IMR-90 (cell line): ENCODE measurements at regions not wholly inside any gene's neighbourhood (a gene's known extent, or its start where the extent isn't known, plus 50 kb on each side); places are given as distances from the start of the nearest gene placed in this dataset.

Source experiments
- ATAC-seq: fragments of 200-7000 bp; cut with Tn5 transposase; 2 replicates; pipeline ENCODE4 v1.9.1; 2020; ENCODE audit warnings: low read depth, mild to moderate bottlenecking, moderate library complexity
- BruUV-seq: library from RNA; stranded (reverse); fragments of 400-500 nt; replicated peaks from 2 replicates; lab custom pipeline; 2021; lab: Mats Ljungman, UMichigan
- CTCF ChIA-PET: fragments of 300-600 bp; formaldehyde crosslinking; extraction: SDS; loops from one replicate; lab custom pipeline; 2021; ENCODE audit warnings: antibody characterized with exemption; lab: Yijun Ruan, JAX
- POLR2A ChIA-PET: fragments of 300-600 bp; sonication (Branson Sonifier 250); formaldehyde crosslinking; loops from one replicate; lab custom pipeline; 2022; ENCODE audit warnings: antibody characterized with exemption; ENCODE audit not compliant: unreplicated experiment; lab: Charles Lee
- DNase-seq: peaks from one replicate; pipeline ENCODE4 v3.0.0; 2013
- H2AFZ ChIP-seq: replicated peaks from 2 replicates; pipeline ENCODE3; 2013; ENCODE audit warnings: low read length, mild to moderate bottlenecking; ENCODE audit not compliant: poor library complexity
- H2AK5ac ChIP-seq: 2 replicates; pipeline ENCODE4 v1.6.1; 2013; ENCODE audit warnings: low read depth, low read length, inconsistent platforms
- H2AK9ac ChIP-seq: replicated peaks from 2 replicates; pipeline ENCODE3; 2013; ENCODE audit warnings: mild to moderate bottlenecking, low read depth, low read length, moderate library complexity; ENCODE audit not compliant: poor library complexity
- H2BK120ac ChIP-seq: 2 replicates; pipeline ENCODE4 v1.6.1; 2013; ENCODE audit warnings: low read depth, low read length, inconsistent platforms
- H2BK15ac ChIP-seq: 3 replicates; pipeline ENCODE4 v1.6.1; 2013; ENCODE audit warnings: low read depth, low read length, inconsistent platforms
- H2BK20ac ChIP-seq: 2 replicates; pipeline ENCODE4 v1.6.1; 2013; ENCODE audit warnings: low read depth, mild to moderate bottlenecking, inconsistent platforms, low read length, moderate library complexity
- H2BK5ac ChIP-seq: 2 replicates; pipeline ENCODE4 v1.6.1; 2013; ENCODE audit warnings: mild to moderate bottlenecking, low read depth, low read length, inconsistent platforms; ENCODE audit not compliant: poor library complexity, severe bottlenecking
- H3K14ac ChIP-seq: replicated peaks from 2 replicates; pipeline ENCODE4 v1.6.1; 2013; ENCODE audit warnings: low read depth, low read length, inconsistent platforms
- H3K18ac ChIP-seq: 2 replicates; pipeline ENCODE4 v1.6.1; 2013; ENCODE audit warnings: low read depth, low read length, control low read depth
- H3K23ac ChIP-seq: 2 replicates; pipeline ENCODE4 v1.6.1; 2013; ENCODE audit warnings: low read depth, low read length, inconsistent platforms
- H3K27ac ChIP-seq: 2 replicates; pipeline ENCODE4 v1.5.1; 2013; ENCODE audit warnings: mild to moderate bottlenecking, control low read depth, low read length; ENCODE audit not compliant: insufficient read depth
- H3K27me3 ChIP-seq: 2 replicates; pipeline ENCODE4 v1.6.1; 2013; ENCODE audit warnings: low read length; ENCODE audit not compliant: control insufficient read depth, insufficient read depth
- H3K36me3 ChIP-seq: 2 replicates; pipeline ENCODE4 v1.6.1; 2013; ENCODE audit warnings: low read length, mixed read lengths; ENCODE audit not compliant: control insufficient read depth, insufficient read depth
- H3K4ac ChIP-seq: 2 replicates; pipeline ENCODE4 v1.6.1; 2013; ENCODE audit warnings: low read depth, low read length, inconsistent platforms
- H3K4me1 ChIP-seq: 2 replicates; pipeline ENCODE4 v1.6.1; 2013; ENCODE audit warnings: low read length, mixed read lengths; ENCODE audit not compliant: control insufficient read depth, insufficient read depth
- H3K4me2 ChIP-seq: 2 replicates; pipeline ENCODE4 v1.6.1; 2013; ENCODE audit warnings: low read depth, mild to moderate bottlenecking, control low read depth, low read length, moderate library complexity
- H3K4me3 ChIP-seq: 2 replicates; pipeline ENCODE4 v1.5.1; 2013; ENCODE audit warnings: low read depth, mild to moderate bottlenecking, control low read depth, low read length, moderate library complexity; ENCODE audit not compliant: insufficient read depth
- H3K56ac ChIP-seq: 2 replicates; pipeline ENCODE4 v1.6.1; 2013; ENCODE audit warnings: low read length, inconsistent platforms; ENCODE audit not compliant: insufficient read depth; ENCODE audit errors: extremely low read depth
- H3K79me1 ChIP-seq, 2 experiments: 2 replicates each; pipeline ENCODE4 v1.6.1; 2013; ENCODE audit warnings: low read length in 2 of 2, inconsistent platforms in 1 of 2, low read depth in 1 of 2
- H3K9ac ChIP-seq: 2 replicates; pipeline ENCODE4 v1.6.1; 2013; ENCODE audit warnings: low read depth, low read length, control low read depth
- H3K9me1 ChIP-seq: 2 replicates; pipeline ENCODE4 v1.6.1; 2013; ENCODE audit warnings: low read length, inconsistent platforms; ENCODE audit not compliant: insufficient read depth
- H3K9me3 ChIP-seq: 2 replicates; pipeline ENCODE4 v1.6.1; 2013; ENCODE audit warnings: low read length; ENCODE audit not compliant: control insufficient read depth, insufficient read depth
- H4K20me1 ChIP-seq: 2 replicates; pipeline ENCODE4 v1.6.1; 2013; ENCODE audit warnings: low read length, inconsistent platforms; ENCODE audit not compliant: insufficient read depth
- H4K5ac ChIP-seq: 2 replicates; pipeline ENCODE4 v1.6.1; 2013; ENCODE audit warnings: mild to moderate bottlenecking, low read depth, low read length, control low read depth
- H4K8ac ChIP-seq, 2 experiments: 2 replicates each; pipeline ENCODE4 v1.6.1; 2013; ENCODE audit warnings: low read depth in 2 of 2, low read length in 2 of 2, control low read depth in 1 of 2, inconsistent platforms in 1 of 2
- H4K91ac ChIP-seq: 2 replicates; pipeline ENCODE4 v1.6.1; 2013; ENCODE audit warnings: low read depth, low read length, inconsistent platforms; ENCODE audit not compliant: insufficient read depth
- BHLHE40 ChIP-seq: fragments of 150-350 bp; IDR thresholded peaks from 2 replicates; pipeline ENCODE4 v1.6.1; 2016; ENCODE audit warnings: mild to moderate bottlenecking, low read depth, low read length
- CEBPB ChIP-seq: IDR thresholded peaks from 2 replicates; pipeline ENCODE4 v1.6.1; 2012; ENCODE audit warnings: low read depth, low read length, improper control_type of control experiment
- CHD1 ChIP-seq: IDR thresholded peaks from 2 replicates; pipeline ENCODE4 v1.6.1; 2012; ENCODE audit warnings: low read depth, low read length, improper control_type of control experiment
- CTCF ChIP-seq: conservative IDR thresholded peaks from 2 replicates; pipeline ENCODE4 v1.5.1; 2012; ENCODE audit warnings: mild to moderate bottlenecking, low read depth, low read length, improper control_type of control experiment
- ELK1 ChIP-seq: fragments of 150-350 bp; IDR thresholded peaks from 2 replicates; pipeline ENCODE4 v1.6.1; 2016; ENCODE audit warnings: low read depth, mild to moderate bottlenecking, low read length, moderate library complexity, borderline replicate concordance
- FOS ChIP-seq: fragments of 150-350 bp; IDR thresholded peaks from 2 replicates; pipeline ENCODE4 v1.6.1; 2016; ENCODE audit warnings: low read depth, low read length
- MAFK ChIP-seq: IDR thresholded peaks from 2 replicates; pipeline ENCODE4 v1.6.1; 2012; ENCODE audit warnings: low read depth, low read length, improper control_type of control experiment
- MAZ ChIP-seq: IDR thresholded peaks from 2 replicates; pipeline ENCODE4 v1.6.1; 2012; ENCODE audit warnings: low read depth, mild to moderate bottlenecking, low read length, improper control_type of control experiment, moderate library complexity, borderline replicate concordance
- MXI1 ChIP-seq: IDR thresholded peaks from 2 replicates; pipeline ENCODE4 v1.6.1; 2012; ENCODE audit warnings: low read depth, mild to moderate bottlenecking, low read length, moderate library complexity, borderline replicate concordance
- NFE2L2 ChIP-seq: fragments of 150-350 bp; IDR thresholded peaks from 2 replicates; pipeline ENCODE4 v1.6.1; 2016; ENCODE audit warnings: low read depth, mild to moderate bottlenecking, low read length
- POLR2A ChIP-seq: IDR thresholded peaks from 2 replicates; pipeline ENCODE4 v1.6.1; 2012; ENCODE audit warnings: mild to moderate bottlenecking, low read depth, low read length
- RAD21 ChIP-seq: IDR thresholded peaks from 2 replicates; pipeline ENCODE4 v1.6.1; 2012; ENCODE audit warnings: low read length, improper control_type of control experiment
- RCOR1 ChIP-seq: IDR thresholded peaks from 2 replicates; pipeline ENCODE4 v1.6.1; 2012; ENCODE audit warnings: mild to moderate bottlenecking, low read length, improper control_type of control experiment; ENCODE audit not compliant: insufficient replicate concordance
- RFX5 ChIP-seq: IDR thresholded peaks from 2 replicates; pipeline ENCODE4 v1.8.0; 2012; ENCODE audit warnings: low read depth, mild to moderate bottlenecking, low read length, moderate library complexity
- SMC3 ChIP-seq: fragments of 150-350 bp; IDR thresholded peaks from 2 replicates; pipeline ENCODE4 v1.6.1; 2016; ENCODE audit warnings: low read depth, mild to moderate bottlenecking, antibody characterized with exemption, low read length, moderate library complexity
- USF2 ChIP-seq: fragments of 150-350 bp; IDR thresholded peaks from 2 replicates; pipeline ENCODE4 v1.6.1; 2017; ENCODE audit warnings: mild to moderate bottlenecking, antibody characterized with exemption, low read length, low read depth
- WGBS, 2 experiments: methylation state at CpG; one replicate each; pipeline versions ENCODE4 v1.1.5 to v1.1.7; 2013; ENCODE audit warnings: missing lambda C conversion rate in 2 of 2; ENCODE audit not compliant: insufficient read length in 1 of 2; ENCODE audit errors: extremely low coverage in 2 of 2; 5-methylcytosine and 5-hydroxymethylcytosine counted together
- dilution Hi-C: fragments of 300-500 bp; cut with HindIII; formaldehyde crosslinking; loops from one replicate; pipeline ENCODE4 v1.14.3; 2018; ENCODE audit warnings: low sequenced_read_pairs; ENCODE audit not compliant: unreplicated experiment
- in situ Hi-C: fragments of 300-500 bp; cut with MboI; formaldehyde crosslinking; loops from 3 replicates; pipeline ENCODE4 v1.14.3; 2019; ENCODE audit warnings: low sequenced_read_pairs, inconsistent platforms, mixed read lengths
- intact Hi-C: fragments of 100-400 bp; cut with micrococcal nuclease; formaldehyde crosslinking; loops from 2 replicates; pipeline ENCODE4 v1.10.0; 2022

DNA sequence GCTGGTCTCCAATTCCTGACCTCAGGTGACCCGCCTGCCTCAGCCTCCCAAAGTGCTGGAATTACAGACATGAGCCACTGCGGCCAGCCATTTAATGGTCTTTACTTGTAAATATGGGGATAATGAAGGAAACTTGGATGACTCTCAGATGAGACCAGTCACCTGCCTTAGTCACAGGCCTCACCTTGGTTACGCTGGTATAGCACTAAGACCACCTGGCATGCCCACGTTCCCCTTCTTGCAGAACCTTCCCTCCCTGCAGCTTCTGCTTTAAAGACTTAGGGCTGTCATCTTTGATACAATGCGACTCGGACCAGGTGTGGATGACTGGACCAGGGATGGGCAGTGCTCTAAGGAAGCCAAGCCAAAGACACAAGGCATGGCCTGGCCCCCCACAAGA, 629.9 kb downstream of the CCDC171 start:
- no peak overlapping the region for H4K8ac ChIP-seq
- ChIA-PET POLR2A (no interaction called here), CTCF (no interaction called here)
- no peak overlapping the region for H3K4me2 ChIP-seq
- H2AK5ac ChIP-seq = no peak overlapping the region
- H3K4me3 ChIP-seq = no peak overlapping the region
- no peaks in the 10 kb centered on the region for H3K27me3 ChIP-seq
- H3K23ac ChIP-seq = no peak overlapping the region
- no peak overlapping the region for H4K91ac ChIP-seq
- no peak overlapping the region for H2BK120ac ChIP-seq
- no peaks in the 10 kb centered on the region for H3K9me1 ChIP-seq
- WGBS, 2 experiments = 100% methylated on average over 2 of the region's 6 CpGs; no CpG with 5 or more reads in 1 of the 2 experiments
- no peak for TF ChIP-seq MXI1
- TF ChIP-seq MAFK = no peak
- TF ChIP-seq CTCF = no peak
- TF ChIP-seq POLR2A = no peak
- TF ChIP-seq ELK1 = no peak
- no peak for TF ChIP-seq CEBPB
- TF ChIP-seq CHD1 = no peak
- TF ChIP-seq USF2 = no peak
- TF ChIP-seq MAZ = no peak
- TF ChIP-seq NFE2L2 = no peak
- TF ChIP-seq FOS = no peak
- no peak for TF ChIP-seq RCOR1
- TF ChIP-seq BHLHE40 = no peak
- TF ChIP-seq RAD21 = no peak
- no peak for TF ChIP-seq SMC3
- TF ChIP-seq RFX5 = no peak
- no peak overlapping the region for H2AFZ ChIP-seq
- H2BK15ac ChIP-seq = no peak overlapping the region
- no peak overlapping the region for H2BK20ac ChIP-seq
- H3K56ac ChIP-seq = no peak overlapping the region
- no peak overlapping the region for H3K4ac ChIP-seq
- no peak overlapping the region for H3K14ac ChIP-seq
- H4K5ac ChIP-seq = no peak overlapping the region
- in situ Hi-C loops = no loop called here
- peaks cover 5% of the 10 kb centered on the region for H3K4me1 ChIP-seq
- H2AK9ac ChIP-seq = no peak overlapping the region
- intact Hi-C loops = no loop called here
- H3K79me1 ChIP-seq = no peaks in the 10 kb centered on the region
- no peaks in the 10 kb centered on the region for H3K36me3 ChIP-seq
- H3K9ac ChIP-seq = no peak overlapping the region
- H3K9me3 ChIP-seq = no peaks in the 10 kb centered on the region
- H3K18ac ChIP-seq = no peak overlapping the region
- no peak overlapping the region for H2BK5ac ChIP-seq
- ATAC-seq = no peak
- no peaks in the 10 kb centered on the region for H4K20me1 ChIP-seq
- dilution Hi-C loops = no loop called here
- H3K27ac ChIP-seq = no peak overlapping the region
- DNase-seq = no peak
- no TSS peak for BruUV-seq
